HepG2 (cell line): ENCODE measurements at regions not wholly inside any gene's neighbourhood (a gene's known extent, or its start where the extent isn't known, plus 50 kb on each side); places are given as distances from the start of the nearest gene placed in this dataset.

Source experiments
- ATAC-seq: fragments of 200-7000 bp; cut with Tn5 transposase; 3 replicates; pipeline ENCODE4 v1.9.1; 2020; ENCODE audit warnings: mild to moderate bottlenecking, moderate library complexity
- BruUV-seq: library from RNA; stranded (reverse); fragments of 400-500 nt; replicated peaks from 2 replicates; lab custom pipeline; 2021; lab: Mats Ljungman, UMichigan
- CTCF ChIA-PET: fragments of 300-600 bp; formaldehyde crosslinking; extraction: SDS; loops from one replicate; lab custom pipeline; 2021; ENCODE audit warnings: low total read pairs, inconsistent platforms, low intra/inter-chr PET ratio; lab: Yijun Ruan, JAX
- POLR2A ChIA-PET: fragments of 350-600 bp; sonication (Branson Sonifier 250); formaldehyde crosslinking; loops from one replicate; lab custom pipeline; 2020; ENCODE audit warnings: antibody characterized with exemption, inconsistent platforms; lab: Yijun Ruan, JAX
- DNase-seq: peaks from one replicate; pipeline ENCODE4 v3.0.0-alpha.2; 2015; ENCODE audit warnings: low spot score
- FAIRE-seq: peaks from 3 replicates; lab custom pipeline; 2011; peaks lifted over from hg19 to GRCh38; lab: Jason Lieb, UNC
- H2AFZ ChIP-seq: one replicate; pipeline ENCODE4 v1.6.1; 2011; ENCODE audit warnings: low read length, inconsistent platforms
- H3K27ac ChIP-seq: fragments of 300-600 bp; 3 replicates; pipeline ENCODE4 v1.8.0; 2011; ENCODE audit warnings: mixed run types, mild to moderate bottlenecking, mixed read lengths, low read length, inconsistent platforms; ENCODE audit not compliant: insufficient read depth; ENCODE audit errors: extremely low read length
- H3K27me3 ChIP-seq, 2 experiments: fragments of 200-600 bp in 1 of 2; 2 replicates in 1 of 2; 3 replicates in 1 of 2; pipeline versions ENCODE4 v1.6.0 to v1.8.0; 2011; ENCODE audit warnings: low read length in 2 of 2, mild to moderate bottlenecking in 2 of 2, moderate library complexity in 2 of 2, inconsistent platforms in 1 of 2; ENCODE audit not compliant: insufficient read depth in 2 of 2, control insufficient read depth in 1 of 2
- H3K36me3 ChIP-seq, 2 experiments: fragments of 200-600 bp in 1 of 2; replicated peaks in 1 of 2; 2 replicates in 1 of 2; 3 replicates in 1 of 2; pipeline versions ENCODE4 v1.5.1 to v1.8.0; 2011; ENCODE audit warnings: low read length in 2 of 2, inconsistent platforms in 1 of 2; ENCODE audit not compliant: insufficient read depth in 2 of 2, control insufficient read depth in 1 of 2
- H3K4me1 ChIP-seq: 2 replicates; pipeline ENCODE4 v1.5.1; 2012; ENCODE audit warnings: low read length, inconsistent platforms; ENCODE audit not compliant: insufficient read depth
- H3K4me2 ChIP-seq: 2 replicates; pipeline ENCODE4 v1.6.0; 2011; ENCODE audit warnings: low read depth, low read length, inconsistent platforms
- H3K4me3 ChIP-seq, 3 experiments: fragments of 200-600 bp in 1 of 3; sonication (generic), shearing (Covaris generic) in 1 of 3; replicated peaks in 1 of 3; 2 replicates each; pipeline ENCODE4 v1.5.1; 2011 to 2016; ENCODE audit warnings: low read length in 3 of 3, inconsistent platforms in 2 of 3, low read depth in 2 of 3, mild to moderate bottlenecking in 2 of 3, control low read depth in 1 of 3, mixed read lengths in 1 of 3; ENCODE audit not compliant: insufficient read depth in 1 of 3
- H3K79me2 ChIP-seq: one replicate; pipeline ENCODE4 v1.6.1; 2011; ENCODE audit warnings: low read length, inconsistent platforms; ENCODE audit not compliant: insufficient read depth
- H3K9ac ChIP-seq: 2 replicates; pipeline ENCODE4 v1.6.0; 2011; ENCODE audit warnings: mild to moderate bottlenecking, low read depth, low read length, inconsistent platforms; ENCODE audit not compliant: insufficient read depth
- H3K9me3 ChIP-seq: 2 replicates; pipeline ENCODE4 v1.5.1; 2012; ENCODE audit warnings: mild to moderate bottlenecking, low read length
- H4K20me1 ChIP-seq: 2 replicates; pipeline ENCODE4 v1.6.0; 2011; ENCODE audit warnings: inconsistent platforms, mild to moderate bottlenecking, low read length, moderate library complexity; ENCODE audit not compliant: insufficient read depth
- ELF4 ChIP-seq: sonication (generic); formaldehyde crosslinking; IDR thresholded peaks from 2 replicates; pipeline ENCODE4 v1.5.0; 2020; ENCODE audit warnings: missing genetic modification reagents, mild to moderate bottlenecking, moderate library complexity, borderline replicate concordance
- GATAD1 ChIP-seq: IDR thresholded peaks from 2 replicates; pipeline ENCODE4 v1.6.1; 2016; ENCODE audit warnings: missing genetic modification reagents, missing compliant biosample characterization
- RAD21 ChIP-seq: fragments of 450-650 bp; formaldehyde crosslinking; IDR thresholded peaks from 2 replicates; pipeline ENCODE4 v1.5.0; 2020; ENCODE audit warnings: mild to moderate bottlenecking
- SNRNP70 ChIP-seq: fragments of 200-400 bp; formaldehyde crosslinking; IDR thresholded peaks from 2 replicates; pipeline ENCODE4 v1.6.1; 2017; ENCODE audit warnings: mild to moderate bottlenecking, low read depth, low read length, moderate library complexity
- SSRP1 ChIP-seq: IDR thresholded peaks from 2 replicates; pipeline ENCODE4 v1.6.1; 2016; ENCODE audit warnings: control low read depth
- ZKSCAN1 ChIP-seq: fragments of 150-350 bp; IDR thresholded peaks from 2 replicates; pipeline ENCODE4 v1.6.1; 2014; ENCODE audit warnings: low read length
- ZKSCAN8 ChIP-seq: IDR thresholded peaks from 2 replicates; pipeline ENCODE4 v1.6.1; 2016; ENCODE audit warnings: borderline replicate concordance, missing genetic modification reagents, missing compliant biosample characterization
- ZNF121 ChIP-seq: sonication (generic); formaldehyde crosslinking; IDR thresholded peaks from 2 replicates; pipeline ENCODE4 v1.5.0; 2020; ENCODE audit warnings: mild to moderate bottlenecking, missing genetic modification reagents
- ZNF496 ChIP-seq: sonication (generic); formaldehyde crosslinking; IDR thresholded peaks from 2 replicates; pipeline ENCODE4 v1.8.1; 2023; ENCODE audit warnings: mild to moderate bottlenecking, moderate library complexity, missing genetic modification reagents; ENCODE audit not compliant: insufficient replicate concordance
- ZNF546 ChIP-seq: sonication (generic); formaldehyde crosslinking; conservative IDR thresholded peaks from 2 replicates; pipeline ENCODE4 v1.8.1; 2023; ENCODE audit warnings: mild to moderate bottlenecking, missing genetic modification reagents
- ZNF570 ChIP-seq: sonication (generic); formaldehyde crosslinking; IDR thresholded peaks from 2 replicates; pipeline ENCODE4 v1.4.0; 2020; ENCODE audit warnings: mild to moderate bottlenecking, missing genetic modification reagents, borderline replicate concordance
- WGBS: methylation state at CpG from one replicate; pipeline ENCODE4 v1.1.6; 2017; ENCODE audit warnings: low lambda C conversion rate; 5-methylcytosine and 5-hydroxymethylcytosine counted together
- in situ Hi-C: cut with HindIII; loops from 2 replicates; pipeline ENCODE4 v1.10.0; 2017; ENCODE audit warnings: low pct_unique_long_range_greater_than_20kb; ENCODE audit not compliant: extremely low pct_ligation_motif_present
- intact Hi-C: fragments of 100-400 bp; cut with micrococcal nuclease; formaldehyde crosslinking; loops from one replicate; pipeline ENCODE4 v1.10.0; 2022; ENCODE audit not compliant: unreplicated experiment
- TF ChIP-seq, protein P1 (sequence below): sonication (generic); formaldehyde crosslinking; IDR thresholded peaks from 2 replicates; pipeline ENCODE4 v1.9.0; 2021; ENCODE audit warnings: mild to moderate bottlenecking, missing genetic modification reagents
- TF ChIP-seq, protein P2 (sequence below): sonication (generic); formaldehyde crosslinking; conservative IDR thresholded peaks from 2 replicates; pipeline ENCODE4 v1.4.0; 2020; ENCODE audit warnings: missing genetic modification reagents
- TF ChIP-seq, protein P3 (sequence below): sonication (generic); formaldehyde crosslinking; IDR thresholded peaks from 2 replicates; pipeline ENCODE4 v1.4.0; 2020; ENCODE audit warnings: missing genetic modification reagents, borderline replicate concordance

DNA sequence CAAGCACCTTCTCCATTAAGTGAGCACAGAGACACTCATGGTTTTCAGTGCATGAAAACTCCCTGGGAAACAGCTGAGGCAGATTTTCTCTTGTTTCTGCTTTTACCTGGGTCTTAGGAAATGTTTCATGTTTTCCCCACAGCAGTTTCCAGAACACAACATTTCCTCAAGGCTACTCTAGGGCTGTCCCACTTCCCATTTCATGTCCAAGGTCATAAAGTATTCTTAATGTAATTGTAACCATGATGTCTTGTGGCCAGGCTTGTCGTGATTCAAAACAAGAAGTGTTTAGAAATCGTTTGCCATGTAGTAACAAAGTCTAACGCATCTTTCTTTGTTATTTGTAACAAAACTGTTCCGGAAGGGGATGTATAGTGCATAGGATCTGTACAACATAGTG, 83.8 kb upstream of the NRP1 start (continued):
- TF ChIP-seq, protein P1, sequence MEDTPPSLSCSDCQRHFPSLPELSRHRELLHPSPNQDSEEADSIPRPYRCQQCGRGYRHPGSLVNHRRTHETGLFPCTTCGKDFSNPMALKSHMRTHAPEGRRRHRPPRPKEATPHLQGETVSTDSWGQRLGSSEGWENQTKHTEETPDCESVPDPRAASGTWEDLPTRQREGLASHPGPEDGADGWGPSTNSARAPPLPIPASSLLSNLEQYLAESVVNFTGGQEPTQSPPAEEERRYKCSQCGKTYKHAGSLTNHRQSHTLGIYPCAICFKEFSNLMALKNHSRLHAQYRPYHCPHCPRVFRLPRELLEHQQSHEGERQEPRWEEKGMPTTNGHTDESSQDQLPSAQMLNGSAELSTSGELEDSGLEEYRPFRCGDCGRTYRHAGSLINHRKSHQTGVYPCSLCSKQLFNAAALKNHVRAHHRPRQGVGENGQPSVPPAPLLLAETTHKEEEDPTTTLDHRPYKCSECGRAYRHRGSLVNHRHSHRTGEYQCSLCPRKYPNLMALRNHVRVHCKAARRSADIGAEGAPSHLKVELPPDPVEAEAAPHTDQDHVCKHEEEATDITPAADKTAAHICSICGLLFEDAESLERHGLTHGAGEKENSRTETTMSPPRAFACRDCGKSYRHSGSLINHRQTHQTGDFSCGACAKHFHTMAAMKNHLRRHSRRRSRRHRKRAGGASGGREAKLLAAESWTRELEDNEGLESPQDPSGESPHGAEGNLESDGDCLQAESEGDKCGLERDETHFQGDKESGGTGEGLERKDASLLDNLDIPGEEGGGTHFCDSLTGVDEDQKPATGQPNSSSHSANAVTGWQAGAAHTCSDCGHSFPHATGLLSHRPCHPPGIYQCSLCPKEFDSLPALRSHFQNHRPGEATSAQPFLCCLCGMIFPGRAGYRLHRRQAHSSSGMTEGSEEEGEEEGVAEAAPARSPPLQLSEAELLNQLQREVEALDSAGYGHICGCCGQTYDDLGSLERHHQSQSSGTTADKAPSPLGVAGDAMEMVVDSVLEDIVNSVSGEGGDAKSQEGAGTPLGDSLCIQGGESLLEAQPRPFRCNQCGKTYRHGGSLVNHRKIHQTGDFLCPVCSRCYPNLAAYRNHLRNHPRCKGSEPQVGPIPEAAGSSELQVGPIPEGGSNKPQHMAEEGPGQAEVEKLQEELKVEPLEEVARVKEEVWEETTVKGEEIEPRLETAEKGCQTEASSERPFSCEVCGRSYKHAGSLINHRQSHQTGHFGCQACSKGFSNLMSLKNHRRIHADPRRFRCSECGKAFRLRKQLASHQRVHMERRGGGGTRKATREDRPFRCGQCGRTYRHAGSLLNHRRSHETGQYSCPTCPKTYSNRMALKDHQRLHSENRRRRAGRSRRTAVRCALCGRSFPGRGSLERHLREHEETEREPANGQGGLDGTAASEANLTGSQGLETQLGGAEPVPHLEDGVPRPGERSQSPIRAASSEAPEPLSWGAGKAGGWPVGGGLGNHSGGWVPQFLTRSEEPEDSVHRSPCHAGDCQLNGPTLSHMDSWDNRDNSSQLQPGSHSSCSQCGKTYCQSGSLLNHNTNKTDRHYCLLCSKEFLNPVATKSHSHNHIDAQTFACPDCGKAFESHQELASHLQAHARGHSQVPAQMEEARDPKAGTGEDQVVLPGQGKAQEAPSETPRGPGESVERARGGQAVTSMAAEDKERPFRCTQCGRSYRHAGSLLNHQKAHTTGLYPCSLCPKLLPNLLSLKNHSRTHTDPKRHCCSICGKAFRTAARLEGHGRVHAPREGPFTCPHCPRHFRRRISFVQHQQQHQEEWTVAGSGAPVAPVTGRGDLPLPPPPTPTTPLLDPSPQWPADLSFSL (CRISPR knock-in tag) = no peak
- TF ChIP-seq ZKSCAN1 (no peak), ZNF496 (CRISPR knock-in tag) (no peak), SSRP1 (CRISPR knock-in tag) (no peak), GATAD1 (CRISPR knock-in tag) (no peak)

DNA sequence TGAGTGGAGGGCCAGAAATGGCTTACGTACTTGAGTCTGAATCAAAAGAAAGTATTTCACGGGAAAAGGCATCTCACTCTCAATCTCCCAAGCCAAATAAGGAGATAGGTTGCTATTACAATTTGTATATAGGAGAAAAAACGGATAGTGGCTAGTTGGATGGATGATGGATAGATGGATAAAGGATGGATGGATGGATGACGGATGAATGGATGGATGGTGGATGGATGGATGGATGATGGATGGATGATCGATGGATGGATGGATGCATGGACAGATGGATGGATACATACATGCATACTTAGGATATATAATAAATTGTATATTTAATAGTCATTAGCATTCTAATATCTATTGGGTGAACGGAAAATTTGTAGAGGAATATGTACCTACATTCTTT, 82.2 kb upstream of the NRP1 start:
- in situ Hi-C loops = no loop called here
- DNase-seq (no peak), ATAC-seq (no peak), FAIRE-seq (no peak)
- H3K9me3 ChIP-seq = no peaks in the 10 kb centered on the region
- no peak overlapping the region for H3K4me2 ChIP-seq
- TF ChIP-seq RAD21 (CRISPR knock-in tag) (no peak), ZKSCAN8 (CRISPR knock-in tag) (no peak), ZNF121 (CRISPR knock-in tag) (no peak), ZNF546 (no peak), ZNF570 (no peak), SNRNP70 (no peak), ELF4 (CRISPR knock-in tag) (no peak)
- TF ChIP-seq, protein P2, sequence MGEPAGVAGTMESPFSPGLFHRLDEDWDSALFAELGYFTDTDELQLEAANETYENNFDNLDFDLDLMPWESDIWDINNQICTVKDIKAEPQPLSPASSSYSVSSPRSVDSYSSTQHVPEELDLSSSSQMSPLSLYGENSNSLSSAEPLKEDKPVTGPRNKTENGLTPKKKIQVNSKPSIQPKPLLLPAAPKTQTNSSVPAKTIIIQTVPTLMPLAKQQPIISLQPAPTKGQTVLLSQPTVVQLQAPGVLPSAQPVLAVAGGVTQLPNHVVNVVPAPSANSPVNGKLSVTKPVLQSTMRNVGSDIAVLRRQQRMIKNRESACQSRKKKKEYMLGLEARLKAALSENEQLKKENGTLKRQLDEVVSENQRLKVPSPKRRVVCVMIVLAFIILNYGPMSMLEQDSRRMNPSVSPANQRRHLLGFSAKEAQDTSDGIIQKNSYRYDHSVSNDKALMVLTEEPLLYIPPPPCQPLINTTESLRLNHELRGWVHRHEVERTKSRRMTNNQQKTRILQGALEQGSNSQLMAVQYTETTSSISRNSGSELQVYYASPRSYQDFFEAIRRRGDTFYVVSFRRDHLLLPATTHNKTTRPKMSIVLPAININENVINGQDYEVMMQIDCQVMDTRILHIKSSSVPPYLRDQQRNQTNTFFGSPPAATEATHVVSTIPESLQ (CRISPR knock-in tag) = no peak
- TF ChIP-seq, protein P3, sequence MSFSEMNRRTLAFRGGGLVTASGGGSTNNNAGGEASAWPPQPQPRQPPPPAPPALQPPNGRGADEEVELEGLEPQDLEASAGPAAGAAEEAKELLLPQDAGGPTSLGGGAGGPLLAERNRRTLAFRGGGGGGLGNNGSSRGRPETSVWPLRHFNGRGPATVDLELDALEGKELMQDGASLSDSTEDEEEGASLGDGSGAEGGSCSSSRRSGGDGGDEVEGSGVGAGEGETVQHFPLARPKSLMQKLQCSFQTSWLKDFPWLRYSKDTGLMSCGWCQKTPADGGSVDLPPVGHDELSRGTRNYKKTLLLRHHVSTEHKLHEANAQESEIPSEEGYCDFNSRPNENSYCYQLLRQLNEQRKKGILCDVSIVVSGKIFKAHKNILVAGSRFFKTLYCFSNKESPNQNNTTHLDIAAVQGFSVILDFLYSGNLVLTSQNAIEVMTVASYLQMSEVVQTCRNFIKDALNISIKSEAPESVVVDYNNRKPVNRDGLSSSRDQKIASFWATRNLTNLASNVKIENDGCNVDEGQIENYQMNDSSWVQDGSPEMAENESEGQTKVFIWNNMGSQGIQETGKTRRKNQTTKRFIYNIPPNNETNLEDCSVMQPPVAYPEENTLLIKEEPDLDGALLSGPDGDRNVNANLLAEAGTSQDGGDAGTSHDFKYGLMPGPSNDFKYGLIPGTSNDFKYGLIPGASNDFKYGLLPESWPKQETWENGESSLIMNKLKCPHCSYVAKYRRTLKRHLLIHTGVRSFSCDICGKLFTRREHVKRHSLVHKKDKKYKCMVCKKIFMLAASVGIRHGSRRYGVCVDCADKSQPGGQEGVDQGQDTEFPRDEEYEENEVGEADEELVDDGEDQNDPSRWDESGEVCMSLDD = no peak
- no peak overlapping the region for H3K9ac ChIP-seq
- no peaks in the 10 kb centered on the region for H3K36me3 ChIP-seq
- H3K4me1 ChIP-seq = no peaks in the 10 kb centered on the region
- WGBS = 47% methylated on average over 6 of the region's 6 CpGs
- H3K27me3 ChIP-seq = no peaks in the 10 kb centered on the region
- no TSS peak for BruUV-seq
- ChIA-PET POLR2A (no interaction called here), CTCF (no interaction called here)
- H3K27ac ChIP-seq = no peak overlapping the region
- H4K20me1 ChIP-seq = no peaks in the 10 kb centered on the region
- H3K79me2 ChIP-seq = no peaks in the 10 kb centered on the region
- H2AFZ ChIP-seq = no peak overlapping the region
- no peak overlapping the region for H3K4me3 ChIP-seq
- intact Hi-C loops = no loop called here
